ENCODE measurements at regions not wholly inside any gene's neighbourhood (a gene's known extent, or its start where the extent isn't known, plus 50 kb on each side); places are given as distances from the start of the nearest gene placed in this dataset.

DNA sequence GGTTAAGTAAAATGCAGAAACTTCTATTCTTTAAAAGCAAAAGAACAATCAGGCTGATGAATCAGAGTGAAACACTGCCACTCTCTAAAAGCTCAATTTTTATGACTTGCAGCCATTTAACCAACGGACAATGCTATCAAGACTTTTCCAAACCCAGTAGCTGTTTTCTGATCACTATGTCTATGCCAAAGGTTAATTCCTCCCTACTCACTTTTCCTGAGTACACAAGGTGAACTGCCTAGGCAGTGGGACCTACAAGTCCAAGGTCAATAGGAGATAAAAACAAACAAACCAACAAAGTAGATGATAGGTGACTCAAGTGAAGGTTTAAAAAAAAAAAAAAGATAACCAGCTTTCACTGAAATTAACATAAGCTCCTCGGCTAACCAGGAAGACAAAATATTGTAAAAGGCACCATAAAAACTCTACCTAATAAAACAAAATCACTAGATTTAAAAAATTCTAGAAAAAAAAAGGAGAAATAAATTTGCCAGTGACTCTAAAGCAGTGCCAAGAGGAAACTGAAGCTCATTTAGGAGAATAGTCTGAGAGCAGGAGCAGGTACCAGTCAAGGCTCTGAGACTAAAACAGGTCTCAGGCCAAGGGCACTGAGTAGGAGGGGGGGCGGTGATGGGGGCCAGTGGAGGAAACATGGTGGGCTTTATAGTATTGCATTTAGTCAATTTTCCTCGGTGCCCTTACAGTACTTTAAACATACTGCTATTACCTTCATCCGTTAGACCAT lies 134.1 kb upstream of the DLGAP1 start:
- no peak for DNase-seq (ENCODE audit: low read depth)
- no peak overlapping the region for H3K4me3 ChIP-seq (ENCODE audit: low read depth, low read length)
- TF ChIP-seq, protein P1, sequence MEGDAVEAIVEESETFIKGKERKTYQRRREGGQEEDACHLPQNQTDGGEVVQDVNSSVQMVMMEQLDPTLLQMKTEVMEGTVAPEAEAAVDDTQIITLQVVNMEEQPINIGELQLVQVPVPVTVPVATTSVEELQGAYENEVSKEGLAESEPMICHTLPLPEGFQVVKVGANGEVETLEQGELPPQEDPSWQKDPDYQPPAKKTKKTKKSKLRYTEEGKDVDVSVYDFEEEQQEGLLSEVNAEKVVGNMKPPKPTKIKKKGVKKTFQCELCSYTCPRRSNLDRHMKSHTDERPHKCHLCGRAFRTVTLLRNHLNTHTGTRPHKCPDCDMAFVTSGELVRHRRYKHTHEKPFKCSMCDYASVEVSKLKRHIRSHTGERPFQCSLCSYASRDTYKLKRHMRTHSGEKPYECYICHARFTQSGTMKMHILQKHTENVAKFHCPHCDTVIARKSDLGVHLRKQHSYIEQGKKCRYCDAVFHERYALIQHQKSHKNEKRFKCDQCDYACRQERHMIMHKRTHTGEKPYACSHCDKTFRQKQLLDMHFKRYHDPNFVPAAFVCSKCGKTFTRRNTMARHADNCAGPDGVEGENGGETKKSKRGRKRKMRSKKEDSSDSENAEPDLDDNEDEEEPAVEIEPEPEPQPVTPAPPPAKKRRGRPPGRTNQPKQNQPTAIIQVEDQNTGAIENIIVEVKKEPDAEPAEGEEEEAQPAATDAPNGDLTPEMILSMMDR (conservative IDR thresholded peaks at IDR 0.05; ENCODE audit: low read depth, low read length): no peak

DNA sequence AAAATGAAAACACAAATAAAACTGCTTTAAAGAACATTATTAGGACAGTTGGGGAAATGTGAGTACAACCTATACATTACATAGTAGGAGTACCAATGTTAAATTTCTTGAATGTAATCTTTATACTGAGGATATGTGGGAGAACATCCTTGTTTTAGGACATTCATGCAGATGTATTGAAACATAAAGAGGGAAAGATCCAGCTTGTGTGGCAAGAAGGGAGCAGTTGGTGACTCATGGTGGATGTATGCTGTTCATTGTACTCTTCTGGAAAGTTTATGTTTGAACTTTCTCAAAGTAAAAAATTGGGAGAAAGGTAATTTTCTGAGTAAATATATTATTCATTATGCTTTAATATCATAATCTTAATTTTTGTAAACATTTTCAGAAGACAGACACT lies 132.1 kb upstream of the DLGAP1 start:
- no peak overlapping the region for H3K4me3 ChIP-seq (ENCODE audit: low read depth, low read length)
- TF ChIP-seq, protein P1 (conservative IDR thresholded peaks at IDR 0.05; ENCODE audit: low read depth, low read length): no peak
- no peak for DNase-seq (ENCODE audit: low read depth)

DNA sequence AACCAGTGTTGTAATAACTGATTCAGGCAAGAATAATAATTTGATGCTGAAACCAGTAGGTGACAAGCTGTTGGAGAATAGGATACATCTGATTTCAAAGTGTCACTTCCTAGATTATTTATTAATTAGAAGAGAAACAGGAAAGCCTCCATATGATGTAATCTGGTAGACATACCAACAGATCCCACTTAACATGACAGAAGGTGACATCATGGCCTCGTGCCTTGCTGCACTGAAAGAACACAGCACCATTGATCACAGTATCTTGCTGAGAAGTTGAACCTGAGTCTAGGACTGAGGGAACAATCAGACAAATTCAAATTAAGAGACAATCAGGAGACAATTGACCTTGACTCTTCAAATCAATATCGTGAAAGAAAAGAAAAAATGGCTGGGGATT lies 131.6 kb upstream of the DLGAP1 start:
- TF ChIP-seq, protein P1 (conservative IDR thresholded peaks at IDR 0.05; ENCODE audit: low read depth, low read length): no peak
- no peak overlapping the region for H3K4me3 ChIP-seq (ENCODE audit: low read depth, low read length)
- DNase-seq (ENCODE audit: low read depth): no peak

DNA sequence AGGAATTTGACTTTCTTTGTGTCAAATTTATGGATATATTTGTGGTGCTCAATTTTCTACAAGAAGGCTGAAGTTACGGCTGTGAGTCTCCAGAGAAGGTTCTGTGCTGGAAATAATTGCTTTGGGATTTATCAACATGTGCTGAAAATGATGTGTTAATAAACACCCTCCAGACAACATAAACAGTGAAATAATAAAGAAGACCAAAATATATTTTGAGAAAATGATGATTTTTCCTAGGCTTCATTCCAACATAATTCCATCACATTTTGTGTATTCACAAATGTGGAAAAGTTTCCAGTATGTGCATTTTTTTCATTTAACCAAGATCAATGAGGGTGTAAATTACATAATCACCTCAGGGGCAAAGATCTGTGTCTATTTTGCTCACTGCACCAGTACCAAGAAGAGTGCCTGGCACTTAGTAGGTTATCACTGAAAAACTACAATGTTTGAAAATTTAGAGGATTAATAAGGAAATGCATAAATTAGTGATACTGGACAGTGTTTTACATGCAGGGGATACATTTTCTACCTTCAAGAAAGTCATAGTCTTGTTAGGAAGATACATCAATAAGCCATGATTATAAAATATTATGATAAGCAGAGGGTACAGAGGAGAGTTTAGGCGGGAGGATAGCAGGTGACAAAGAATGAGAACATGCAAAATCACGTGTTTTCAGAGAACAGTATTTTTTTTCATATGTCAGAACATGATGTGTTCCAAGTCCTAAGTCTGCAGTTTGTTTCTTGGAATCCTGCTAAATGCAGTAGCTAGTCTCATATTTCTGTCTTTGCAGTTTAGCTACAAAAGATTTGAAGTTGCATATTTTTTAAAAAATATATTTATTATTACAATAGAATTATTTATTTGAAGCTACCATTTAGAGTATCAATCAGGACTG lies 127.6 kb upstream of the DLGAP1 start:
- DNase-seq (ENCODE audit: low read depth): no peak
- H3K4me3 ChIP-seq (ENCODE audit: low read depth, low read length): no peak overlapping the region
- TF ChIP-seq, protein P1 (conservative IDR thresholded peaks at IDR 0.05; ENCODE audit: low read depth, low read length): no peak

DNA sequence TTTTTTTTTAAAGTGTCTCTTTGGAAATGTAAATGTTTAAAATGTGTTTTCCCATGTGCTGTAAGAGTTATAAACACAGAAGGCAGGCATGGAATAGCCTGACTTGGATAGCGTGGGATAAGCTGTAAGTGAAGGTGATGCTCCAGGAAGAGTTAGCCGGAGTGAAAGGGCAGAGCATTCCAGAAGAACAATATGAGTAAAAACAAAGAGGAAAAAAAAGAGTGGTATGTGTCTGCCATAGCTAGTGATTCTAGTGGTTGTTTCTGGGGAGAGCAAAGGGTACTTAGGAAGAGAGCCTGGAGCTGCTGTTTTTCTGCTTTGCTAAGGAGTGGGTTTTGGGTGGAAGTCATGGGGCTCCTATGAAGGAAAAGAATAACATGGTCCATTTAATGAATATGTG lies 126.9 kb upstream of the DLGAP1 start:
- no peak overlapping the region for H3K4me3 ChIP-seq (ENCODE audit: low read depth, low read length)
- DNase-seq (ENCODE audit: low read depth): no peak
- TF ChIP-seq, protein P1 (conservative IDR thresholded peaks at IDR 0.05; ENCODE audit: low read depth, low read length): no peak

DNA sequence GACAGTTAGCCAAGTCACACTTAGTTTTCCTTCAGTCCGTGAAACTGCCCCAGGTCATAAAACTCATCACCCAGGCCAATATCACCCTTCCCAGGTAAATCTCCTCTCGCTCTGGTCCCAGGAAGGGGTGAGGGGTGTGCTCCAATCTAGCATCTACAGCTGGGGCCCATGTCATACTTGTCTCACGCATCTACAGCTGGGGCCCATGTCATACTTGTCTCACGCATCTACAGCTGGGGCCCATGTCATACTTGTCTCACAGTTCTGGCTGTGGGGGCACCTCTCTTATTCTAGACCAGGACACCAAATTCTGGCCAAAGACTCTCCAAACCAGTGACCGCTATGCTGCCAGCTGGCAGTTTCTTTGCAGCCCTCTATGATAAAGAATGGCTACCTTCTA lies 123.3 kb upstream of the DLGAP1 start:
- no peak overlapping the region for H3K4me3 ChIP-seq (ENCODE audit: low read depth, low read length)
- TF ChIP-seq, protein P1 (conservative IDR thresholded peaks at IDR 0.05; ENCODE audit: low read depth, low read length): no peak
- no peak for DNase-seq (ENCODE audit: low read depth)

Data from choroid plexus epithelial cell (primary cell).